ENCODE measurements at regions not wholly inside any gene's neighbourhood (a gene's known extent, or its start where the extent isn't known, plus 50 kb on each side); places are given as distances from the start of the nearest gene placed in this dataset.

DNA sequence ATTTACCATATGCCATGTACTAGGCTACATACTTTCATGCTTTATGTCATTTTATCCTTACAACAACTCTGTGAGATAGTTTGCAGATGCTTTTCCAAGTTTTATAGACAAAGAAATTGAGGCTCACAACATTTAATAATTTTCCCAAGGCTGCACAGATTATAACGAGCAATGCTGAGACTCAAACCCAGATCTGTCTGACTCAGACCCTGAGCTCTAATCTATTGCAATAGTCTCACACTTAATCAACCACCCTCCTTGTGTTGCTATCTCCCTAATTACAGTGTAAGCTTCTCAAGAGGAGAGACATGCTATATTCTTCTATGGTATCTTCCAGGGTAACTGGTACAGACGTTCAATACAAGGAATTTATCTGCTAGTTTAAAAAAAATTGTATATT is 247.6 kb downstream of the WDR11 start:
- no peak for DNase-seq (ENCODE audit: low read depth)
- H3K4me3 ChIP-seq (ENCODE audit: control insufficient read depth, low read depth, low read length): no peak overlapping the region
- TF ChIP-seq, protein P1, sequence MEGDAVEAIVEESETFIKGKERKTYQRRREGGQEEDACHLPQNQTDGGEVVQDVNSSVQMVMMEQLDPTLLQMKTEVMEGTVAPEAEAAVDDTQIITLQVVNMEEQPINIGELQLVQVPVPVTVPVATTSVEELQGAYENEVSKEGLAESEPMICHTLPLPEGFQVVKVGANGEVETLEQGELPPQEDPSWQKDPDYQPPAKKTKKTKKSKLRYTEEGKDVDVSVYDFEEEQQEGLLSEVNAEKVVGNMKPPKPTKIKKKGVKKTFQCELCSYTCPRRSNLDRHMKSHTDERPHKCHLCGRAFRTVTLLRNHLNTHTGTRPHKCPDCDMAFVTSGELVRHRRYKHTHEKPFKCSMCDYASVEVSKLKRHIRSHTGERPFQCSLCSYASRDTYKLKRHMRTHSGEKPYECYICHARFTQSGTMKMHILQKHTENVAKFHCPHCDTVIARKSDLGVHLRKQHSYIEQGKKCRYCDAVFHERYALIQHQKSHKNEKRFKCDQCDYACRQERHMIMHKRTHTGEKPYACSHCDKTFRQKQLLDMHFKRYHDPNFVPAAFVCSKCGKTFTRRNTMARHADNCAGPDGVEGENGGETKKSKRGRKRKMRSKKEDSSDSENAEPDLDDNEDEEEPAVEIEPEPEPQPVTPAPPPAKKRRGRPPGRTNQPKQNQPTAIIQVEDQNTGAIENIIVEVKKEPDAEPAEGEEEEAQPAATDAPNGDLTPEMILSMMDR (conservative IDR thresholded peaks at IDR 0.05; ENCODE audit: control insufficient read depth, insufficient read depth, low read depth, low read length): no peak

DNA sequence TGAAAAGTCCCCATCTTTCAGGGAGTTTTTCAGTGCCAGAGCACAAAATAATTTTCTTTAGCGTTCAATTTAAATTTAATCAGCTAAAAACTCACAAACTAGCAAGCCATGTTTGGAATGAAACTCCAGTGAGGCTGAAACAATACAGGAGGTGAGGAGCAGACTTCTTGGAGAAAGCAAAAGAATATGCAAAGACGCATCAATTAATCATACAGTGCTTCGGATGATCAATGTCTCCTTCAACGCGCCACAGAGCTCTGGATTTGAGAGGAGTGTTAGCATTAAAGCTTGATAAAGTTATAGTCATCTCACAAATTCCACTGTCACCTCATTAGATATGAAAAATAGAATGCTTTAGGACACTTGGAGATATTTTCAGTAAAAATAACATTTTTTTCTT is 248.0 kb downstream of the WDR11 start:
- H3K4me3 ChIP-seq (ENCODE audit: control insufficient read depth, low read depth, low read length): no peak overlapping the region
- DNase-seq (ENCODE audit: low read depth): no peak
- TF ChIP-seq, protein P1 (conservative IDR thresholded peaks at IDR 0.05; ENCODE audit: control insufficient read depth, insufficient read depth, low read depth, low read length): no peak

DNA sequence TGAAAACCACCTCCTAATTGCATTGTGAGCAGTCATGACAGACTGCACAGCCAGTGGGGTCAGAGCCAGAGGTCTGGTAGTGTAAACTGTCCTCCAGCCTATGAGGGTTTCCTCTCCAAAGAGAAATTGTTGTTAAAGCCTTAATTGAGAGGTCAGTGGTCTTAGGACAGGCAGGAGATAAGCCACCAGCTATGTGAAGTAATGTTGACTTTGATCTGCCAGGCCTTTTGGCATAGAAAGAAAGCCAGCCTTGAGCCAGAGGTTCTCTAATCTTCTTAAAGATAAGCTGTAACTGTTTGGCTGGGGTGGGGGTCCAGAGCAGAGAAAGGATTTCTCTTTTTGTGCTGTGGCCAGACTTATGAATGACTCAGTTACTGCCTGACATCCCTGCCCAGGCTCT is 248.4 kb downstream of the WDR11 start:
- H3K4me3 ChIP-seq (ENCODE audit: control insufficient read depth, low read depth, low read length): no peak overlapping the region
- TF ChIP-seq, protein P1 (conservative IDR thresholded peaks at IDR 0.05; ENCODE audit: control insufficient read depth, insufficient read depth, low read depth, low read length): no peak
- DNase-seq (ENCODE audit: low read depth): no peak

DNA sequence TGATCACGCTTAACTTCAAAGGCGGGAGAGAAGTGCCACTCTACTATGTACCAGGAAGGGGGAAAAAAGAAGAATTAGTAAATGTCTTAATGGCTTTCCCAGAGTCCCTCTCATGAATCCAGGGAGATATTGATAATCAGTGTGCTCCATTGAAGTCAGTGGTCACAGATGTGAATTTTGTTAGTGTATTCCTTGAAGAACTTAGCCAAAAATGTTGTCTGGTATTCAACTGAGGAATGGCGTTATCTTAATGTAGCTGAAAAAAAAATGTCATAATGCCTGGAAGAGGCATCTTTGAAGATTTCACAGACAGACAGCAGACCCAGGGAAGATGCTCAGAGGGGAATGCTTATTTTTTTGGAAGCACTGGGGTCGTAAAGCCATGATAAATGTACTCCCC is 250.4 kb downstream of the WDR11 start:
- no peak for DNase-seq (ENCODE audit: low read depth)
- TF ChIP-seq, protein P1 (conservative IDR thresholded peaks at IDR 0.05; ENCODE audit: control insufficient read depth, insufficient read depth, low read depth, low read length): no peak
- H3K4me3 ChIP-seq (ENCODE audit: control insufficient read depth, low read depth, low read length): no peak overlapping the region

DNA sequence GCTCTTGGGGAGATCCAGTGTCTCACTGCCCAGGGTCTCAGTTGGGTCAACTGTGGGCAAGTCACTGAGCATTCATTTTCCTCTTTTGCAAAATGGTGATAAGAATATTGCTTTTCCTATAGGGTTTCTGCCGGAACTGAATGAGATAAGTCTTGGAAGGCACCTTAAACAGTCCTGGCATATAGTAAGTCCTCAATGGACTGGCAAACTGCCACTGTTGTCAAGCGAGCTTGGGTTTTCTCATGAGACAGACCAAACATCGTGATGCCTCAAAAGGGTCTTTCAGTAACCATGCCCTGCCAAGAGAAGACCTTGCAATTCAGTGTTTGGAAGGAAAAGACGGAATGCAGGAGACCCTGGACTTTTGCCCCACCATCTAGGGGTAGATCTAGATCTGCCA is 251.5 kb downstream of the WDR11 start:
- TF ChIP-seq, protein P1 (conservative IDR thresholded peaks at IDR 0.05; ENCODE audit: control insufficient read depth, insufficient read depth, low read depth, low read length): no peak
- DNase-seq (ENCODE audit: low read depth): no peak
- no peak overlapping the region for H3K4me3 ChIP-seq (ENCODE audit: control insufficient read depth, low read depth, low read length)

DNA sequence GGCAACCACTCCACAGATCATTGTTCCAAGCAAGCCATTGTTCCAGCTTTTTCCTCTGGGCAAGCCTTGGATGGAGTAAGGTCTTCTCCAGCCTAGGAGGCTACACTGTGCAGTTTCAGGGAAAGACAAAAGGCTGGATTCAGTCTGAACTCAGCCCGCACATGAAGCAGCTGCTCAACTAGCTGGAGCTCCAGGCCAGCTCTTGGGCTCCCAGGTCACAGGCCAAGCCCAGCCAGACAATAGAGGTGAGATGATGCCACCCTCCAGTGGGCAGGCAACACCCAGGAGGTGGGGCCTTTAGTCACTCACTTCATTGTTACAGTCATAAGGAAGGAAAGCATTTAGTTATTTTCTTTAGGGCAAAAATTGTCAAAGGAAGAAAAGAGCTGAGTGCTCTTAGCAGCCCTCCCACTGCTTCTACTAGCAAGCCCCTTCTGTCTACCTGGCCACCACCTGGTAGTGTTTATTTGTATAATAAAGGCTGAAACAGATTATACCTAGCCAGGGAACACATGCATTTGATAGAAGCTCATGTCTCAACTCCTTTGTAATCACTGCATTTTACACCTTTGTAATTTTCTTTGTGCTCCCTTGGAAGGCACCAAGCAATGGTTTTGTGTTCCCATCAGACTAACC is 253.4 kb downstream of the WDR11 start:
- no peak overlapping the region for H3K4me3 ChIP-seq (ENCODE audit: control insufficient read depth, low read depth, low read length)
- TF ChIP-seq, protein P1 (conservative IDR thresholded peaks at IDR 0.05; ENCODE audit: control insufficient read depth, insufficient read depth, low read depth, low read length): no peak
- DNase-seq (ENCODE audit: low read depth): no peak

DNA sequence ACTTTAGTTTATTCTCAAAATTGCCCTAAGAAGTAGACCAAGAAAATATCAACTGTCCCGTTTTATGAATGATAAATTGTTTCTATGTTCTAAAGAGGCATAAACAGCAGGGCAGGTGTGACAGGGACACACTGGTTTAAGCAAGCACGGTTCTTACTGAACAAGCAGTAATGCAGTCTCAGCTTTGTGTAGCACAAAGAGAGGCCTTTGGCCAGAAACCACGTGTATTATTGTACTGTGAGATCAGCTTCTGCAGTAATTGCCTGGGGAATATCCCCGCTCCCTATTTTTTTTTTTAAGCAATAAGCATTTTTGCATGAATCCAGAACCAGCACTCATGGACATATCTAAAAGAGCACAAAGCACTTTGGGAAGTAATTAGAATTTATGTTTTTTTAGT is 255.4 kb downstream of the WDR11 start:
- TF ChIP-seq, protein P1 (conservative IDR thresholded peaks at IDR 0.05; ENCODE audit: control insufficient read depth, insufficient read depth, low read depth, low read length): no peak
- no peak for DNase-seq (ENCODE audit: low read depth)
- H3K4me3 ChIP-seq (ENCODE audit: control insufficient read depth, low read depth, low read length): no peak overlapping the region
